Chondrocyte (in vitro differentiated cells): ENCODE measurements at regions not wholly inside any gene's neighbourhood (a gene's known extent, or its start where the extent isn't known, plus 50 kb on each side); places are given as distances from the start of the nearest gene placed in this dataset.
"Not testable (repeated sequence)": the region's sequence is repeated elsewhere in the genome, so short reads cannot be mapped to it uniquely, and the experiment has no call there.

Source experiments
- DNase-seq: peaks from one replicate; pipeline ENCODE4 v3.0.0; 2021; ENCODE audit warnings: mixed read lengths, low spot score
- H3K27ac Mint-ChIP-seq: one replicate; pipeline ENCODE4 v1.8.0; 2021; ENCODE audit warnings: mild to moderate bottlenecking, moderate library complexity, mixed read lengths; ENCODE audit not compliant: unreplicated experiment
- H3K27me3 Mint-ChIP-seq: 2 replicates; pipeline ENCODE4 v1.8.0; 2021; ENCODE audit warnings: low read depth, mixed read lengths
- H3K36me3 Mint-ChIP-seq: 2 replicates; pipeline ENCODE4 v1.8.0; 2021; ENCODE audit warnings: low read depth, mixed read lengths
- H3K4me1 Mint-ChIP-seq: 2 replicates; pipeline ENCODE4 v1.8.0; 2021; ENCODE audit warnings: low read depth, mild to moderate bottlenecking, mixed read lengths
- H3K4me3 Mint-ChIP-seq: one replicate; pipeline ENCODE4 v1.8.0; 2021; ENCODE audit warnings: mild to moderate bottlenecking, moderate library complexity, mixed read lengths; ENCODE audit not compliant: unreplicated experiment
- H3K9me3 Mint-ChIP-seq: 2 replicates; pipeline ENCODE4 v1.8.0; 2021; ENCODE audit warnings: low read depth, mixed read lengths
- CTCF ChIP-seq: fragments of 200-600 bp; sonication (generic); IDR thresholded peaks from 2 replicates; pipeline ENCODE4 v1.5.0; 2021; ENCODE audit warnings: antibody characterized with exemption, mild to moderate bottlenecking, moderate library complexity

GRCh38 chr1:190679044-190679443 lies 201.4 kb upstream of the BRINP3 start:
- no peaks in the 10 kb centered on the region for H3K4me1 Mint-ChIP-seq
- peaks cover 6% of the 10 kb centered on the region for H3K9me3 Mint-ChIP-seq
- H3K4me3 Mint-ChIP-seq: no peak overlapping the region
- DNase-seq: no peak
- H3K36me3 Mint-ChIP-seq: no peaks in the 10 kb centered on the region
- no peak for TF ChIP-seq CTCF
- H3K27me3 Mint-ChIP-seq: peaks cover 3% of the 10 kb centered on the region
- no peak overlapping the region for H3K27ac Mint-ChIP-seq

- Mint-ChIP-seq H3K9me3 (peaks cover 2% of the 10 kb centered on the region), H3K4me3 (no peak overlapping the region), H3K4me1 (no peaks in the 10 kb centered on the region), H3K27ac (no peak overlapping the region), H3K36me3 (no peaks in the 10 kb centered on the region), H3K27me3 (peaks cover 6% of the 10 kb centered on the region)
- TF ChIP-seq CTCF: no peak
- no peak for DNase-seq
Observed at GRCh38 chr1:190679454-190679853, 201.8 kb upstream of the BRINP3 start.

DNA sequence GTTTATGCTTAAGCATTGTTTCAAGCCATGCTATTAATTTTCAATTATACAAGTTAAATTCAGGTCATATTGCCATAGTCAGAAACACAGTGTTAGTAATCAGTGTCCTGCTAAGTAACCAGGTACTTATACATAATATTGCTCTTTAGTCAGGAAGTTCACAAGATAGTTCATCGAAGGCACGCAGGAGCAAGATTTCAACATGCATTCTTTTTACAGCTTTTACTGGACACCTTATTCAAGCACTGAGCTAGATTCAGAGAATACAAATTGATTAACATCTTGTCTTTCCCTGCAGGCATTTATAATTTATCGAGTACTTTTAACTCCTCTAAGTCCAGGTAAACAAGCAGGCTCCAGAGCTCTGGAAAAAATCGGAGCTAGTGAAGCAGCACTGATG lies 202.3 kb upstream of the BRINP3 start:
- Mint-ChIP-seq H3K4me3 (no peak overlapping the region), H3K9me3 (no peaks in the 10 kb centered on the region), H3K27ac (no peak overlapping the region), H3K36me3 (no peaks in the 10 kb centered on the region), H3K27me3 (peaks cover 6% of the 10 kb centered on the region), H3K4me1 (no peaks in the 10 kb centered on the region)
- no peak for TF ChIP-seq CTCF
- no peak for DNase-seq

DNA sequence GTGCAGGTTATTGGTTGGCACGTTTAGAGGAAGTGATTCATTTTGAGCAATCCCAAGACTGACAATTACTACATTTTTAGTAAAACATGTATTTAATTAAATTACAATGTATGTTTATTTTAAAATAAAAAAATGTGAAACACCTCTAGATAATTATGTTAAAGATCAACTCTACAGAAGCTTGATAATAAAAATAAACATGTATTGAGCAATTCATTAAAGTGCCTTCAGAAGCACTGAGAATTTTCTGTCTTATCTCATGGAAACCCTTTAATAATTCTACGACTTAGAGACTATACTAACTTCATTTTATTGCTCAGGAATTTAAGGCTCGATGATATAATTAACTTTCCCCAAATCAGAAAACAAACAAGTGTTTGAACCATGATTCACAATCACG lies 208.0 kb upstream of the BRINP3 start:
- Mint-ChIP-seq H3K27me3 (peaks cover 6% of the 10 kb centered on the region), H3K4me3 (no peak overlapping the region), H3K9me3 (peaks cover 3% of the 10 kb centered on the region), H3K4me1 (no peaks in the 10 kb centered on the region), H3K36me3 (no peaks in the 10 kb centered on the region), H3K27ac (no peak overlapping the region)
- no peak for DNase-seq
- no peak for TF ChIP-seq CTCF

GRCh38 chr1:190688096-190688495 lies 210.4 kb upstream of the BRINP3 start:
- no peak for TF ChIP-seq CTCF
- H3K4me3 Mint-ChIP-seq: no peak overlapping the region
- H3K4me1 Mint-ChIP-seq: no peaks in the 10 kb centered on the region
- DNase-seq: no peak
- peaks cover 5% of the 10 kb centered on the region for H3K9me3 Mint-ChIP-seq
- H3K27me3 Mint-ChIP-seq: peaks cover 4% of the 10 kb centered on the region
- no peak overlapping the region for H3K27ac Mint-ChIP-seq
- no peaks in the 10 kb centered on the region for H3K36me3 Mint-ChIP-seq

GRCh38 chr1:190698488-190698887 lies 220.8 kb upstream of the BRINP3 start:
- H3K4me3 Mint-ChIP-seq, H3K27ac Mint-ChIP-seq, H3K36me3 Mint-ChIP-seq, H3K9me3 Mint-ChIP-seq, DNase-seq, H3K4me1 Mint-ChIP-seq, H3K27me3 Mint-ChIP-seq: not testable (repeated sequence)
